Superior temporal gyrus (tissue), 1 donor: ENCODE measurements at regions not wholly inside any gene's neighbourhood (a gene's known extent, or its start where the extent isn't known, plus 50 kb on each side); places are given as distances from the start of the nearest gene placed in this dataset.
"Not testable (repeated sequence)": the region's sequence is repeated elsewhere in the genome, so short reads cannot be mapped to it uniquely, and the experiment has no call there.

Experiments
- DNase-seq: peaks from one replicate; pipeline ENCODE4 v3.0.0-alpha.2; 2016; ENCODE audit errors: extremely low spot score

DNA sequence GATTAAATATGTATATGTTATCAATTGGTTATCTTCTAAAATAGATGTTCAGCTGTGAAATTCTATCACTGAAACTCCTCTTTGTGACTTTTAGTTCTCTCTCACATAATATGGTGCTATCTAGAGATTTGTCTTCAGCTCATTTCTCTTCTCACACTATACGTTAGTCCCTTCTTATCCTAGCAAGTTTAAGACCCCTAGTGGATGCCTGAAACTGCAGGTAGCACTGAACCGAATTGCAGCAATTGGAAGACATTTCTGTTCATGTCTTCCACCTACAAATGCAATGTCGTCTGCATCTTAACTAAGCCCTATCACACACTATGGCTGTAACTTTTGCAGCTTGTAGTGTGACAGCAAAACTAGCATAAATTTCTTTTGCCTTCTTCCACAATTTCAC is 442.7 kb upstream of the POM121L12 start:
- DNase-seq: no peak

DNA sequence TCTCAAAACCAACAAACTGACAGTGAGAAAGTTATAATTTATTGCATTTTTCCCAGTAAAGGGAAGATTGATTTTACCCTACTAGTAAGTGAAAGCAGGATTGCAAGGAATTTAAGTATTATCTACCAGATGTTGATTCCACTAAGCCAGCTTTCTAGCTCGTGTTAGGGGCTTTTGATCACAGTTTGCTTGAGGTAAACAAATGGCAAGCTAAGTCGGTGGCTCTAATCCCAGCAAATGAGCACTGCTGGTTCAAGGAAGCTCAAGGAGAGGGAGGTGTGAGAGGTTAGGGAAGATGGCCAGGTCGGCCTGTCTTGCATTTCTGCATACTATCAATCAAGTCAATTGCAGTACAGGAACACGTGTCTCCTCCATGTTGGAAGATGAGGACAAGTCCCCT is 448.7 kb upstream of the POM121L12 start:
- no peak for DNase-seq

DNA sequence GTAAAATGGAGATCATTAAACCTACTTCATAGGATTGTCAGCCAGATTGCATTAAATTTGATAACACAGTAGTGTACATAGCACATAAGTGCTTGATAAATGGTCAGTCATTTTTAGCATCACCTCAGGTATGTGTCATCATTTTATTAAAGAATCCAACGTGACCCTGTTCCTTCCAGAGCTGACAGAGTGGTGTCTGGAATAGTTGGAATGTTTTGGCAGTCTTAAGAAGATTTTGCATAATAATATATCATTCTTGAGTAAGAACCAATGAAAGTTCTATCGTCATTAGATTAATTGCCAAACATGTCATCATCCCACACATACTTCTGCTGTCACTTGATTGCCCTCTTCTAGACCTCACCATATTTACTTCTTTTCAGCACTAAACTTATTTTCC is 451.4 kb upstream of the POM121L12 start:
- DNase-seq: no peak

DNA sequence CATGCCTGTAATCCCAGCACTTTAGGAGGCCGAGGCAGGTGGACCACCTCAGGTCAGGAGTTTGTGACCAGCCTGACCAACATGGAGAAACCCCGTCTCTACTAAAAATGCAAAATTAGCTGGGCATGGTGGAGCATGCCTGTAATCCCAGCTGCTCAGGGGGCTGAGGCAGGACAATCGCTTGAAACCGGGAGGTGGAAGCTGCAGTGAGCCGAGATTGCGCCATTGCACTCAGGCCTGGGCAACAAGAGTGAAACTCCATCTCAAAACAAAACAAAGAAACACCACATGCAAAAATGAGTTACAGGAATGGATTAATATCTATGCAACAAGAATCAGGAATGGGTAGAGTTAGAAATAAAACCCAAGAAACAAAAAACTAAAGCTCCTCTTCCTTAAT is 462.3 kb upstream of the POM121L12 start:
- DNase-seq: not testable (repeated sequence)

DNA sequence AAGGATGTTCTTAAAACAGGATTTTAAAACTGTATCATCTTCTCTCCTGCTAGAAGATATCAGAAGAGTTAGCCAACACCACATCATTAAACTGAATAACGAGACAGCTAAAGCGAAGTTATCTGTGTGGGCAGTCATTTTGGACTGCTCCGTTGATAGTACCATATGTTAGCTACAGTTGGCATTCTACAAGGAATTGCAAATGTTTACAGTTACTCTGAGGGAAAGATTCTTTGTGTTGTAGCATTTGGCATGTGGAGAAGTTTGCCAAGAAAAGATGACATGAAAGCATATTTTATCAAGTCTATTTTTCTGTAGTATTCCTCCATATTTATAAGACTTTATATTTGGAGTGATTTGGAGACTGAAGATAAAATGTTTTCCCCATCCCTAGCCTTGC is 464.4 kb upstream of the POM121L12 start:
- DNase-seq: peak; percentile 66

DNA sequence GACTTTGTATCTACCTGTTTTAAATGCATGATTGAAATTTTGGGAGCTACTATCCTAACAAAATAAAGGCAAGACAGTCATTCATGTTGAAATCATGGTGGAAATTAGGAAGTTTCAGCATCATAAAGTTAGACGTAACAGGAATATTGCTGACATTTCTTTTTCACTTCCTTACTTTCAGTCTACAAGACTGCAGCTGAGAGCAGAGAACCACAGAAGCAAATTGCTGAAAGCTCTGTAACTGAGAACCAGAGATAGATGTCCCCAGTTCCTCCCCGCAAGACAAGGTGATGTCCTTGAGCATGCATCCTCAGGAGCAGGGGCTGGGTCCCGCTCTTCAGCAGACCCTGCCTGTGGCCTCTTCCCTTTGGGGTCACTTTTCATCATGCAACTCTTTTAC is 466.3 kb upstream of the POM121L12 start:
- DNase-seq: no peak

DNA sequence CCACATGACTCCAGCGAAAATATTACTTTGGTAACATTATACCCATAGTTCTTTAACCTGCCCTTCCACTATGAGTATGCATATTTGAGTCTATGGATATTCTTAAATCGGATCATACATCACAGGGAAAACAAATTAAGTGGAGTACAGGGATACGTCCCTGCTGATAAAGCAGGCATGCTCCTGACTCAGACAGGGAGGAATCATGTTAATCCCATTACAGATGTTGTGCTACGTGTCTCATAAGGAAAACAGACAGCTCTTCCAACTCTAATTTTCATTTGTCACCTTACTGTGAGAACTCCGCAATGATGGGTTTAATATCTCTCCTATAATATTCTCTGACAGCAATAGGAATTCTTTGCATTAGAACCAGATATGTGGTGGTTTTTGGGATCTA is 469.5 kb upstream of the POM121L12 start:
- no peak for DNase-seq

DNA sequence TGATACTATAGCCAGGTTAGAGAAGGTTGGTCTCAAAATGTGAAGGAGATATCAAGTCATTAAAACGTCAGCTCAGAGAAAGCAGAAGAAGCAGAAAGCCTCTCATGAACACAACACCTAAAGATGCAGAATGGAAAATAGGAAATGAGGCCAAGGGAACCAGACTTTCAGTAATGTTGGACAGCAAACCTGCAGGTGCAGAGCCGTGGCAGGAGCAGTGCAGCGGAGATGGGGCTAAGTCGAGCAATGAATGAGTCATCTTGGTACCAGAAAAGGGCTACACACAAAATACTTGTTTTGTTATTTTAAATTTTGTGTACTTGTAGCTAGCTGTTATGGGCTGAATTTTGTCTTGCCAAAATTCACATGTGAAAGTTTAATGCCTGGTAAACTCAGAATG is 479.6 kb upstream of the POM121L12 start:
- no peak for DNase-seq

DNA sequence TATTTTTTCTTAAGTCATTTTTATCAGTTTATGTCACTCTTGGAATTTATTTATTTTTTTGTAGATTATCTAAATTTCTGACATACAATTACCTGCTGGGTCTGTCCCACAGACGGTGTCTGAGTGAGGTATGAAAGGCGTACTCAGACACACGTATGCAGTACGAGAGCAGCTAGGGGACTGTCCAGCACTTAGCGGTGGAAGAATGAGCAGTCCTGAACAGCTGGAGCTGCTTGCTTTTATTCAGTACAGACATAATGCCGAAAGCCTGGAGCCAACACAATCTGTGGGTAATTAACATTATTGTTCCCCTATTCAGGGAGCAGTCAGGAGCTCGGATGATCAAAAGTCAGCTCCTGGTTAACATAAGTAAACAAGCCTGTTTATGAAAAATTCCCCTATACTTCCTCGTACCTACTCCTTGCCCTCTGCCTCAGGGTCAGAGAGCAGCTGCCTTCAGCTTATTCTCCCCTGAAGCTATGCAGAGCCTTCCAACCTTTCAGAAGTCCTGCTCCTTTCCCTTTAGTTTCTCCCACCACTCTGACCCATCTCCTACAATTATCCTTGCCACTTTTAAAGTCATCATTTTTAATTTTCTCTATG is 488.0 kb upstream of the POM121L12 start:
- DNase-seq: no peak

DNA sequence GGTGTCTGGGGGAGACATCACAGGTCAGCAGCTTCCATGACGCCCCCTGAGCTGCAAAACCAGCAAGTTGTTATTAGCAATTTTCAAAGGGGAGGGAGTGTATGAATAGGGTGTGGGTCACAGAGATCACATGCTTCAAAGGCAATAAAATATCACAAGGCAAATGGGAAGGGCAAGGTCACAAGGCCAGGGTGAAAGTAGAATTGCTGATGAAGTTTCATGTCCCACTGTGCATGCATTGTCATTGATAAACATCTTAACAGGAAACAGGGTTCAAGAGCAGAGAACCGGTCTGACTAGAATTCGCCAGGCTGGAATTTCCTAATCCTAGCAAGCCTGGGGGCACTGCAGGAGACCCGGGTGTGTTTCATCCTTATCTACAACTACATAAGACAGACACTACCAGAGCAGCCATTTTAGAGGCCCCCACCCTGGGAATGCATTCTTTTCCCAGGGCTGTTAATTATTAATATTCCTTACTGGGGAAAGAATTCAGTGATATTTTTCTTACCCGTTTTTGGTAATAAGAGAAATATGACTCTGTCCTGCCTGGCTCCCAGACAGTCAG is 494.2 kb upstream of the POM121L12 start:
- DNase-seq: not testable (repeated sequence)

DNA sequence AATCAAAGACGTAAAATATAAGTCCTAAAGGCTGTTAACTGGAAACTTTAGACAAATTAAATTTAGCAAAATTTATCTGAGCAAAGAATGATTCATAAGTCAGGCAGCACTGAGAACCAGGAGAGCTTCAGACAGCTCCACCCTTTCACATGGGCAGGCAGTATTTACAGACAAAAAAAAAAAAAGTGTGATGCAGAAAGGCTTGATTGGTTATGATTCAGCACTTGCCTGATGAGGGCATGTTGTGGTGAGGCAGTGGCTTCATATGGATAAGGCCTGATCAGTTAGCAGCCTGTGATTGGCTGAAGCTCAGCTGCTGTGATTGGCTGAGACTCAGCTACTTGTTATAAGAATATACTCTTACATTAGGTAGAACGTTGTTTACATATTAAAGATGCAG is 495.4 kb upstream of the POM121L12 start:
- DNase-seq: no peak

DNA sequence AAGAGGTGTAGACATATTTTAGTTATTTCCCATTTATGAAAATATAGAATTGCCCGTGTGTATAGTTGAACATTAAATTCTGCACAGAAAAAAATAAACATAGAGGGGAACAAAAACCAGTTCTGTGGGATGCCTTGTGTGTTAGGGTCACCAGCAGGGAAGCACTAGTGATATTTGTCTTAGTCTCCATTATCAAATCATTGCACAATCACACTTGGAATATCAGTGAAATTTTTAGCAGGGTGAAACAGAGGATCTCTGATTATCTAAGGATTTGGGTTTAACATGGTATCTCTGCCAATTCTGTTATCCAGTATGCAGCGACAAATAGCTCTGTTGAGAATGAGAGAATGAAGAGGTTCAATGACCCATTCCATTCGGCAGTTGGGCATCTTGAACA is 496.0 kb upstream of the POM121L12 start:
- DNase-seq: no peak

DNA sequence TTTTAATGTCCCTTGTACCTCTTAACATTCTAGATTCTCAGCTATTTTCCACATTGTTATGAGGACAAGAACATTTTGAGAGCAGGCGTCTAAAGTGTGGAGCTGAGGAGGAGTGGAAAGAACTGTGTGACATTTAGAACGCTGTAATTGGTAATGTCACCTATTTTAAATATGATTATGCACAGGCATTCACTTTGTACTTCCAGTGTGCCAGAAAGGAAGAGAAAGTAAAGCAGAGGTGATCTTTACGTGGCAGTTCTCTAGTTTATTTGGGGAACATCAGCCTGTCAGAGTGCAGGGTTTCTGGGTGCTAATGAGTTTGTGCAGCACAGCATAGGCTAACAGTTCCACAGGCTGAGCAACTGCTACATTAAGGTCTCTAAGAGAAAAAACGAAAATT is 498.4 kb upstream of the POM121L12 start:
- peak; percentile 45 for DNase-seq

DNA sequence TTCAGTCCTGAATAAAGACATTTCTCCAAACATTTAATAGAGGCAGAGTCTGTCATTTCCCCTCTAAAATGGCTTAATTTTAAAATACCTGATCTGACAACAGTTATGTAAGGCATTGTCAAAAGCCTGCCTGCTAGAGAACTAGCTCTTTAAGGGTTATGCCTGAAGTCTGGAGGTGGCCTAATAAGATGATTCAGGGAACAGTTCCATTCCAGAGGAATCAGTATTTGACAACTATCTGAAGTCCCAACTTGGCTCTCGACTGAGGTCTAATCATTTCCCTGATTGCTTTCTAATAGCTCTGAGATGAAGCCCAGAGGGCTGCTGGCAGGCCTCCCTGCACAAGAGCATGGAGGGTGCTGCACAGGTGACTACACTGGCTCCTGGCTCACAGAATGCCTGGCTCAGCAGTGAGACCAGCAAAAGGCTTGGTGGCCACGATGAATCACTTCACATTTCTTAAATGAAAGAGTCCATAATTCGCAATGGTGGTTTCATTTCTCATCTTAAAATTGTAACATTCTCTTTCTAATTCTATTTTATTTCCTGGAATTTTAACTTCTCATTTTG is 509.6 kb upstream of the POM121L12 start:
- no peak for DNase-seq

DNA sequence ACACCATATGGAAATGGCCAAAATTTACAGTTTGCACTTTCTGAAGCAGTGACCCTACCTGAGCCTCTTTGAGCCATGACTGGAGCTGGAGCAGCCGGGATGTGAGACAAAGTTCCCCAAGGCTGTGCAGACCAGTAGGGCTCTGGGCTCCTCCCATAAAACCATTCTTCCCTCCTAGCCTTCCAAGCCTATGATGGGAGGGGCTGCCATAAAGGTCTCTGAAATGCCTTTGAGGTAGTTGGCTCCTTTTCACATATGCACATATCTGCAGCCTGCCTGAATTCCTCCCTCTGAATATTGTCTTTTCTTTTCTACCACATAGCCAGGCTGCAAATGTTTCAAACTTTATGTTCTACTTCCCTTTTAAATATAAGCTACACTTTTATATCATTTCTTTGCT is 516.6 kb upstream of the POM121L12 start:
- no peak for DNase-seq

DNA sequence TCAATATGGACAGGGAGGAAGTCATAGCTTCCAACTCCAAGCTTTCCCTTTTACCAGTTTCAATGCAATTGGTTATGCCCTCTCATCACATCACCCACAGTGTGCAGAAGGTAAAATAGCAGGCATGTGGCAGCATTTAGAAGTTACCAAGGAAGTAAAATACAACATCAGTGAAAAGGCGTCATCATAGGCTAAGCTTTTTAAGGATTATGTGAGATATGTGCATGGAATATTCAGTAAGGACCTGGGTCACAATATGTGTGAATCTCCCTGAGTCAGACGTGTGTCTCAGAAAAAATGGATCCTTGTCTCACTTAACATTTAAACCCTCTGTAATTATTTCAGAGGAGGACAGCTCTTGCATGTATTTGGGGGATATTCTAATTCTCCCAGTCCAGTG is 522.8 kb upstream of the POM121L12 start:
- no peak for DNase-seq

DNA sequence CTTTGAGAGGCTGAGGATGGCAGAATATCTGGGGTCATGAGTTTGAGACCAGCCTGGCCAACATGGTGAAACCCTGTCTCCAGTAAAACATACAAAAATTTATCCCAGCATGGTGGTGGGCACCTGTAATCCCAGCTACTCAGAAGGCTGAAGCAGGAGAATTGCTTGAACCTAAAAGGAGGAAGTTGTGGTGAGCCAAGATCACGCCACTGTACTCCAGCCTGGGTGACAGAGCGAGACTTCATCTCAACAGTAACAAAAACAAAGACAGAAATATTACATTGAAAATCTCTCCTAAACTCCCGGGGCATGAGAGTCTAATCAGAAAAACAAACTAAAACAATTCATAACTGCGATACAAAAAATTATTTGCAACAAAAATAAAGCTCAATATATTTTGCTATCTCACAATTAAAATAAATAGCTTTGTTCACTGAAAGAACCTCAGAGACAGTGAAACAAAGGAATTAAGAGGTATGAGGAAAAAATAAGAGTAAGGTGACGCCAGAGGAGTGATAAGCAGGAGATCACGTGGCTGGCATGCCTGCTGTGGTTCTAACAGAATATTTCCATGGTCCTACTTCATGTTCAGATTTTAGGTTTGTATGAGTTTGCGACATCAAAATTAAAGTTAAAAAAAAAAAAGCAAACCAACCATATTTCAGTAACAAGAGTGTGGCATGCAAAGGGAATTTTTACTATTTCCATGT is 527.7 kb upstream of the POM121L12 start:
- DNase-seq: no peak

DNA sequence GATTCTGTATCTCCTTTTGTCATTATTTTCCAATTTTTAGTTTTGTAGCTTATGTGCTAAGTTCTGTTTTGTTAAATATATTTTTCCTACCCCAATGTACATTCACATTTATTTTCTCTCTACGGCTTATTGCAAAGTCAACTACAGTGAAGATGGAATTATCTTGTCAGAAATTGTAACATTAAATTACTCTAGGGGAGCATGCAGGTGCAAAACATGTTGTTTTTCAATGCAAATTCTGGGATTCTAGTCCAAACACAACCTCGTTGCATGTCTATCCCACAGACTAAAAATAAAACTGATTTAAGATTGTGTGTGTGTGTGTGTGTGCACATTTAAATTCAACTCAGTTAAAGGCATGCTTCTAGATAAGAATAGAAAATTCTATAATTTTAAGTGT is 529.1 kb upstream of the POM121L12 start:
- DNase-seq: no peak

DNA sequence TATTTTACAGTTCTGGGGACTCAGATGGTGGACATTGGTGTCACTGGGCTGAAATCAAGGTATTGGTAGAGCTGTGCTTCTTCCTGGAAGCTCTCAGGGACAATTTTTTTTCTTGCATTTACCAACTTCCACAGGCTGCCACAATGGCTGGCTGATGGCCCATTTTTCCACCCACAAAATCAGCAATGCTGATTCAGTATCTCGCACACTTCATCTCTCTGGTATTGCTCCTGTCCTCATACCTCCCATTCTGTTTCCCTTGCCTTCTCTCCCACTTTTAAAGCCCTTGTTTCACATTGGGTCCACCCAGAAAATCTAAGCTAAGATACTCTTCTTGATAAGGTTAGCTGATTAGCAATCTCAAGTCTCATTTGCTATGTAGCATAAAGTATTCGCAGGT is 530.9 kb upstream of the POM121L12 start:
- no peak for DNase-seq

DNA sequence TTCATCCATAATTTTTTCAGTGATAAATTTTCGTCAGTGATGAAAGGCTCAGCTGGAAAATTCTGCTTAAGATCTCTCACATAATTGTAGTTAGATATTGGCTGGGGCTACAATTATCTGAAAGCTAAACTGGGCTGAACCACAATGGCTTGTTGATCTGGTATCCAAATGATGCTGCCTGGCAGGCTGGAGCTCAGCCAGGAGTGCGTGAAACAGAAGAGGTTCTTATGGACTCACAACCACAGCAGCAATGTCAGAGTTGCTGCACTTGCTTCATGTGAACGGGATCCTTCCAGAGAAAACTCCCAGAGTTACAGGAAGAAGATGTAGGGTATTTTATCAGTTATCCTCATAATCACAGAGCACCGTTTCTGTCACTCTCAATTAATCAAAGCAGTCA is 533.2 kb upstream of the POM121L12 start:
- no peak for DNase-seq

DNA sequence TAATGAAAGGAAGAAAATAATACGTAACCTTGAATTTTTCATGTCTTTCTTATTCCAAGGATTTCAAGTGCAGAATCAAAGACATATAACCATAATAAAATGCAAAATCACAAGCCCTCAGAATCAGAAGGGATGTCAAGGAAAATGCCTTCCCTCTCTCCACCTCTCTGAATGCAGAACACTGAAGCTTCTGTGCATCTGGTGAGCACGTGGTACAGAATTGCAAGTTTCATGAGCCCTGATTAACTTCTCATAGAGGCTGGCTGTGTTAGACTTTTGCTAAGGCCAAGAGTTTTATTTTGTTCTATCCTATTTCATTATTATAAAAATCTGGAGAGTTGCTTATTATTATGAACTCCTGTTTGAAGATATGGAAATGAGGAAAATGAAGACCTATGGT is 533.7 kb upstream of the POM121L12 start:
- no peak for DNase-seq

DNA sequence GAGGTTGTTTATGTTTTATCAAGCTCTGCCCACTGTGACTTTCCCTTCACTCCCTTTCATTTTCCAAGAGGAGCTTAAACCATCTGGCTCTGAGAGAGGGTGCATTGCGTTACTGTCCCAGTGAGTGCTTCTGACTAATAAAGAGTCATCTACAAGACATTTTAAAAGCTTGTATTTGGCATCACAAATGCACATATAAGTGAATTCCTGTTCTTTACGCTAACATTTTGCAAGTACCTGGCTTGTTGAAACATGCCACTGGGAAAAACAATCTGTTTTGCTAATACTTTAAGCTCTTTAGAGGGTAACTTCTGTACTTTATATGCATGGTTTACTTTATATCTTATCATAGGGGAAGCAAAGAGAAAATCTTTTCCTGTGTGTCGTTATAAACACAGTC is 534.6 kb upstream of the POM121L12 start:
- DNase-seq: no peak

DNA sequence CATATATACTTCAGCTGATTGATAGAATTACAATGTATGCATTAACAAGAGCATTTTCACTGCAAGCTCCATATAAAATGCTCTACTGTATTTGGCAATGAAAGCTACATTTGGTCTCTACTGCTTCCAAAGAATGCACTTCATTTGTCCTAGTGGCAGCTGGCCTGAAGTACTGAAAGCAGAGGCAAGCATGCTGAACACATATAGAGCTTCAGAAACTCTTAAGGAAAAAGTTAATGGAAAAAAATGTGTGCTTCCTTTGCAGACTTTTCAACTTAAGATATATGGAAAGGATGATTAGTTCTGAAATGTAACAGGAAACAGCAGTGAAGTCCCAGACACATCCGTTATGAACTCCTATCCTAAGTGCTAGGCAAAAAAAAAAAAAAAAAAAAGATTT is 537.1 kb upstream of the POM121L12 start:
- DNase-seq: no peak
